ENCODE measurements at regions not wholly inside any gene's neighbourhood (a gene's known extent, or its start where the extent isn't known, plus 50 kb on each side); places are given as distances from the start of the nearest gene placed in this dataset.

- TF ChIP-seq CTCF (IDR thresholded peaks at IDR 0.05 in 8 of 11, conservative IDR thresholded peaks at IDR 0.05 in 3 of 11) (no peak), POLR2A (IDR thresholded peaks at IDR 0.05) (no peak), POLR2AphosphoS5 (IDR thresholded peaks at IDR 0.05) (no peak)
These were observed 67.2 kb upstream of the TRIO start for GRCh38 chr5:14075937-14076336.

Data from spleen (tissue), 7 donors.